ENCODE measurements at regions not wholly inside any gene's neighbourhood (a gene's known extent, or its start where the extent isn't known, plus 50 kb on each side); places are given as distances from the start of the nearest gene placed in this dataset.
"Not testable (repeated sequence)": the region's sequence is repeated elsewhere in the genome, so short reads cannot be mapped to it uniquely, and the experiment has no call there.

DNA sequence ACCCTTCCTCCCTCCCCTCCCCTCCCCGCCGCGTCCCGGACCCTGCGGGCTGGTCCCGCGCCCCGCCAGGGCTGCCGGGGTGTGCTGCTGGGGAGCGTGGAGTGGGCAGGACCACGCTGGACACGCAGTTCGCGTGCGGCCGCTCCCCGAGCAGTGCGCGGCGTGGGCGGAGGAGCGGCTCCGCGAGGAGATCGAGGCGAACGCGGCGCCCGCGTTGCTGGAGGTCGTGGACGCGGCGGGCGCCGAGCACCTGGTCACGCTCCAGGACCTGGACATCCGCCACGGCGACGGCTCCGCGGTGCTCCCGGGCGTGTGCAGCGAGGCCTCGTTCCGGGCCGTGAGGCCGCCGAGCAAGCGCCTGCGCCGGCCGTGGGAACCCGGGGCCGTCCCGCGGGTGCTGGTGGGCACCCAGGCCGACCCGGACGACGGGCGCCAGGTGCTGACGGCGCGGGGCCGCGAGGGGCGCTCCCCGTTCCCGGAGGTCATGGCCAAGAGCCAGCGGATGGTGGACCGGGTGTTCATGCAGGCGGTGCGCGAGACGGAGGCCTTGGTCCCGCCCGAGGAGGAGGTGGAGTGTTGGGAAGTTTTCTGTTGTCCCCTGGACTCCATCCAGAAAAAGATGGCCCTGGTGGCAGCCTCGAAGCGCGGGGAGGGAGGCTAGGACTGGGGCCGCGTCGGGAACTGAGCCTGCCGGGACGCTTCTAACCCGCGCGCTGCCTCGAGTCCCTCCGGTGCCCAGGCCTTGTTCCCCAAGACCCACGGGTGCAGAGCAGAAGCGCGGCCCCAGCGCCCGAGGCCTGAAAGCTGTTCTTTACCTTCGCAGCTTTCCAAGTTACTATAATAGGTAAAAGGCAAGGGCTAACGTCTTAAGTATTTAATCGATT lies 54.7 kb upstream of the EIF5 start:
- peak; percentile 49 to 55 for ATAC-seq
- peak overlapping the region; percentile 45 for H3K4me3 ChIP-seq
- DNase-seq, result no peak

GRCh38 chr14:103280278-103280928 lies 53.6 kb upstream of the EIF5 start:
- ATAC-seq (no peak), DNase-seq (no peak)
- no peak for TF ChIP-seq CTCF (IDR thresholded peaks at IDR 0.05)
- intact Hi-C loops (cut with DNase I), result no loop called here
- Histone ChIP-seq H3K27ac (no peak overlapping the region), H3K4me1 (peaks cover 19% of the 10 kb centered on the region), H3K27me3 (ENCODE audit: low read depth) (peaks cover 58% of the 10 kb centered on the region), H3K4me3 (no peak overlapping the region), H3K36me3 (no peaks in the 10 kb centered on the region), H3K9me3 (no peaks in the 10 kb centered on the region)

More for the DNA sequence above, 54.7 kb upstream of the EIF5 start:
- H3K27ac ChIP-seq, result no peak overlapping the region
- intact Hi-C loops (cut with DNase I), result no loop called here
- H3K9me3 ChIP-seq, result no peaks in the 10 kb centered on the region
- H3K27me3 ChIP-seq (ENCODE audit: low read depth), result peaks cover 65% of the 10 kb centered on the region
- peaks cover 19% of the 10 kb centered on the region for H3K4me1 ChIP-seq
- TF ChIP-seq CTCF (IDR thresholded peaks at IDR 0.05), result no peak
- H3K36me3 ChIP-seq, result no peaks in the 10 kb centered on the region

DNA sequence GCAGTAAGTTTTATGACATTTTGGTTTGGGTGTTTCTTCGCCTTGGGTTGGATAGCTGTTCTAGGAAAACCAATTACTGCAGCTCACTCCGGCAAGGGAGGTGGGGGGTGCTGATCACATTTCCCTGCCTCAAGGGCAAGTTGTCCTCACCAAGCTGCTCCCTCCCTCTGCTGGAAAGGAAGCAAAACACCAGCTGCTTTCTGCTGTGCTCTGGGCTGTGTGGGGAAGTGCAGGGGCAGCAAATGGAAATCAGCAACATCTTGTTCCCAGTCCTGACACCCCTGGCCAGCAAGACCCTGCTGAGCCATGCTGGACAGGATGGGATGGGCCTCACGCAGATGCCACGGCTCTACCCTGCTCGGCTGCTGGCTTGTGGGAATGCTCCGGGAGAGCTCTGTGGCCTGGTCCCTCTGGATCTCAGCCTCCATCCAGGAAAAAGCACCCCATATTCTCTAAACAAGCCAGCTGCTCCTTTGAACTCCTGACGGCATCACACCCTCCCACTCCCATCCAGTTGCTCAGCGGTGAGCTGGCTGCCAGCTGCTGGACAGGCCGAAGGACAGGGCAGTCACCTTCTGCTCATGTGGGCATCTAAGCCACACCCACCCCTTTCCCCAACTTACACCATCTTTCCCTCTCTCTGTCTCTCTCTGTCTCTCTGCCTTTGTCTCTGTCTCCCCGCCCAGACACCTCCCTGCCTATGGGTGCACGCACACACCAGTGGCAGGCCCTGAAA lies 52.4 kb upstream of the EIF5 start:
- DNase-seq (no peak), ATAC-seq (peak; percentile 48 to 65)
- TF ChIP-seq CTCF (IDR thresholded peaks at IDR 0.05), result peak; percentile 24
- intact Hi-C loops (cut with DNase I), result no loop called here
- H3K4me3 ChIP-seq, result no peak overlapping the region
- H3K27me3 ChIP-seq (ENCODE audit: low read depth), result peaks cover 51% of the 10 kb centered on the region
- H3K36me3 ChIP-seq, result no peaks in the 10 kb centered on the region
- H3K9me3 ChIP-seq, result no peaks in the 10 kb centered on the region
- no peak overlapping the region for H3K27ac ChIP-seq
- H3K4me1 ChIP-seq, result peaks cover 19% of the 10 kb centered on the region

- H3K9me3 ChIP-seq; intact Hi-C loops (cut with DNase I); ATAC-seq; H3K4me3 ChIP-seq; DNase-seq; H3K27ac ChIP-seq; H3K36me3 ChIP-seq: not testable (repeated sequence)
- Histone ChIP-seq H3K27me3 (ENCODE audit: low read depth) (peaks cover 55% of the 10 kb centered on the region), H3K4me1 (peaks cover 19% of the 10 kb centered on the region)
These were observed 51.7 kb upstream of the EIF5 start for GRCh38 chr14:103282309-103282708.

- DNase-seq (no peak), ATAC-seq (no peak)
- intact Hi-C loops (cut with DNase I), result no loop called here
- Histone ChIP-seq H3K4me3 (no peak overlapping the region), H3K9me3 (no peaks in the 10 kb centered on the region), H3K36me3 (no peaks in the 10 kb centered on the region), H3K4me1 (peaks cover 19% of the 10 kb centered on the region), H3K27ac (no peak overlapping the region), H3K27me3 (ENCODE audit: low read depth) (peaks cover 50% of the 10 kb centered on the region)
- TF ChIP-seq CTCF (IDR thresholded peaks at IDR 0.05), result no peak
These were observed 51.1 kb upstream of the EIF5 start for GRCh38 chr14:103282932-103283331.
